Body of pancreas (tissue), 4 donors: ENCODE measurements at regions not wholly inside any gene's neighbourhood (a gene's known extent, or its start where the extent isn't known, plus 50 kb on each side); places are given as distances from the start of the nearest gene placed in this dataset.
"Not testable (repeated sequence)": the region's sequence is repeated elsewhere in the genome, so short reads cannot be mapped to it uniquely, and the experiment has no call there.

Source experiments
- CTCF ChIP-seq, 7 experiments: fragments of 450-650 bp in 4 of 7; fragments of 200-600 bp in 3 of 7; sonication (generic) in 3 of 7; IDR thresholded peaks; one replicate each; pipeline ENCODE4 v1.5.1; 2016 to 2019; ENCODE audit warnings: antibody characterized with exemption in 7 of 7
- POLR2A ChIP-seq, 3 donors: fragments of 450-650 bp; IDR thresholded peaks; one replicate each; pipeline ENCODE4 v1.6.1; 2016; ENCODE audit warnings: antibody characterized with exemption in 3 of 3, mild to moderate bottlenecking in 2 of 3

- not testable (repeated sequence) for TF ChIP-seq CTCF, POLR2A (IDR thresholded peaks at IDR 0.05)
Observed at GRCh38 chr20:25978450-25979190, 282.0 kb upstream of the ZNF337 start.
